Osteocyte (in vitro differentiated cells): ENCODE measurements at regions not wholly inside any gene's neighbourhood (a gene's known extent, or its start where the extent isn't known, plus 50 kb on each side); places are given as distances from the start of the nearest gene placed in this dataset.
A peak's percentile ranks its signal among the peaks of the same experiment; 100 is the strongest.

ENCODE experiments used
- DNase-seq: peaks from one replicate; pipeline ENCODE4 v3.0.0; 2021; ENCODE audit warnings: mixed read lengths; ENCODE audit not compliant: unreplicated experiment; ENCODE audit errors: extremely low spot score
- H3K27ac Mint-ChIP-seq: one replicate; pipeline ENCODE4 v1.8.0; 2021; ENCODE audit warnings: mild to moderate bottlenecking, mixed read lengths; ENCODE audit not compliant: unreplicated experiment
- H3K27me3 Mint-ChIP-seq: one replicate; pipeline ENCODE4 v1.8.0; 2021; ENCODE audit warnings: mixed read lengths; ENCODE audit not compliant: unreplicated experiment
- H3K36me3 Mint-ChIP-seq: one replicate; pipeline ENCODE4 v1.8.0; 2021; ENCODE audit warnings: mixed read lengths; ENCODE audit not compliant: unreplicated experiment
- H3K4me1 Mint-ChIP-seq: one replicate; pipeline ENCODE4 v1.8.0; 2021; ENCODE audit warnings: mixed read lengths; ENCODE audit not compliant: unreplicated experiment
- H3K4me3 Mint-ChIP-seq: one replicate; pipeline ENCODE4 v1.8.0; 2021; ENCODE audit warnings: mild to moderate bottlenecking, moderate library complexity, mixed read lengths; ENCODE audit not compliant: unreplicated experiment
- H3K9me3 Mint-ChIP-seq: one replicate; pipeline ENCODE4 v1.8.0; 2021; ENCODE audit warnings: mixed read lengths; ENCODE audit not compliant: unreplicated experiment
- CTCF ChIP-seq: fragments of 200-600 bp; sonication (generic); IDR thresholded peaks from 2 replicates; pipeline ENCODE4 v1.5.0; 2021; ENCODE audit warnings: antibody characterized with exemption, mild to moderate bottlenecking, moderate library complexity

- H3K27me3 Mint-ChIP-seq, result peaks cover 6% of the 10 kb centered on the region
- H3K36me3 Mint-ChIP-seq, result no peaks in the 10 kb centered on the region
- H3K9me3 Mint-ChIP-seq, result no peaks in the 10 kb centered on the region
- no peak for DNase-seq
- H3K4me1 Mint-ChIP-seq, result peaks cover 34% of the 10 kb centered on the region
- TF ChIP-seq CTCF, result no peak
- H3K27ac Mint-ChIP-seq, result no peak overlapping the region
- no peak overlapping the region for H3K4me3 Mint-ChIP-seq
Observed at GRCh38 chr1:232872284-232872683, 67.1 kb downstream of the MAP10 start.

GRCh38 chr1:232872738-232873137, 67.5 kb downstream of the MAP10 start:
- Mint-ChIP-seq H3K36me3 (no peaks in the 10 kb centered on the region), H3K27ac (no peak overlapping the region), H3K9me3 (no peaks in the 10 kb centered on the region), H3K27me3 (peaks cover 7% of the 10 kb centered on the region), H3K4me1 (peaks cover 32% of the 10 kb centered on the region), H3K4me3 (no peak overlapping the region)
- no peak for TF ChIP-seq CTCF
- DNase-seq, result peak; percentile 13

- Mint-ChIP-seq H3K27ac (no peak overlapping the region), H3K4me1 (peaks cover 27% of the 10 kb centered on the region)
- DNase-seq, result peak; percentile 62
Observed at GRCh38 chr1:232873412-232873811, 68.2 kb downstream of the MAP10 start.

GRCh38 chr1:232873931-232874330, 68.7 kb downstream of the MAP10 start:
- peak; percentile 76 for DNase-seq
- Mint-ChIP-seq H3K36me3 (no peaks in the 10 kb centered on the region), H3K27me3 (peaks cover 11% of the 10 kb centered on the region), H3K4me1 (peaks cover 22% of the 10 kb centered on the region), H3K27ac (no peak overlapping the region), H3K9me3 (no peaks in the 10 kb centered on the region), H3K4me3 (no peak overlapping the region)
- TF ChIP-seq CTCF, result no peak

More at GRCh38 chr1:232873412-232873811, 68.2 kb downstream of the MAP10 start:
- no peak for TF ChIP-seq CTCF
- Mint-ChIP-seq H3K4me3 (no peak overlapping the region), H3K27me3 (peaks cover 8% of the 10 kb centered on the region), H3K9me3 (no peaks in the 10 kb centered on the region), H3K36me3 (no peaks in the 10 kb centered on the region)

GRCh38 chr1:232875536-232875935, 70.3 kb downstream of the MAP10 start:
- no peaks in the 10 kb centered on the region for H3K36me3 Mint-ChIP-seq
- H3K4me1 Mint-ChIP-seq, result peaks cover 11% of the 10 kb centered on the region
- no peak overlapping the region for H3K4me3 Mint-ChIP-seq
- H3K27ac Mint-ChIP-seq, result no peak overlapping the region
- peak; percentile 44 for DNase-seq
- TF ChIP-seq CTCF, result no peak
- peaks cover 17% of the 10 kb centered on the region for H3K27me3 Mint-ChIP-seq
- no peaks in the 10 kb centered on the region for H3K9me3 Mint-ChIP-seq
